GM18868 (cell line): ENCODE measurements at regions not wholly inside any gene's neighbourhood (a gene's known extent, or its start where the extent isn't known, plus 50 kb on each side); places are given as distances from the start of the nearest gene placed in this dataset.
"Not testable (repeated sequence)": the region's sequence is repeated elsewhere in the genome, so short reads cannot be mapped to it uniquely, and the experiment has no call there.

Experiments
- ATAC-seq: cut with Tn5 transposase; IDR thresholded peaks from one replicate; pipeline ENCODE4 v1.9.1; 2021; ENCODE audit warnings: mild to moderate bottlenecking, moderate library complexity; ENCODE audit not compliant: unreplicated experiment

- no peak for ATAC-seq
Observed at GRCh38 chr9:108056805-108057386, 567.3 kb upstream of the KLF4 start.

GRCh38 chr9:108056084-108056804, 566.7 kb upstream of the KLF4 start:
- ATAC-seq: no peak

GRCh38 chr9:108054131-108054630, 564.6 kb upstream of the KLF4 start:
- ATAC-seq: no peak

- no peak for ATAC-seq
Observed at GRCh38 chr9:108053555-108054061, 564.0 kb upstream of the KLF4 start.

- no peak for ATAC-seq
Observed at GRCh38 chr9:108052431-108053080, 563.0 kb upstream of the KLF4 start.

GRCh38 chr9:108050894-108051293, 561.3 kb upstream of the KLF4 start:
- ATAC-seq: no peak

- no peak for ATAC-seq
Observed at GRCh38 chr9:108049671-108050494, 560.3 kb upstream of the KLF4 start.

- ATAC-seq: no peak
Observed at GRCh38 chr9:108049026-108049607, 559.5 kb upstream of the KLF4 start.

GRCh38 chr9:108048406-108049025, 558.9 kb upstream of the KLF4 start:
- ATAC-seq: no peak

- ATAC-seq: not testable (repeated sequence)
Observed at GRCh38 chr9:108047777-108048176, 558.2 kb upstream of the KLF4 start.

GRCh38 chr9:108047264-108047663, 557.7 kb upstream of the KLF4 start:
- no peak for ATAC-seq

GRCh38 chr9:108045851-108046250, 556.3 kb upstream of the KLF4 start:
- ATAC-seq: no peak

GRCh38 chr9:108043585-108043984, 554.0 kb upstream of the KLF4 start:
- ATAC-seq: no peak

- ATAC-seq: no peak
Observed at GRCh38 chr9:108041551-108041950, 552.0 kb upstream of the KLF4 start.

- no peak for ATAC-seq
Observed at GRCh38 chr9:108040783-108041182, 551.2 kb upstream of the KLF4 start.

GRCh38 chr9:108039493-108039892, 549.9 kb upstream of the KLF4 start:
- no peak for ATAC-seq

- ATAC-seq: no peak
Observed at GRCh38 chr9:108039012-108039411, 549.4 kb upstream of the KLF4 start.

- ATAC-seq: no peak
Observed at GRCh38 chr9:108035487-108035886, 545.9 kb upstream of the KLF4 start.

- ATAC-seq: no peak
Observed at GRCh38 chr9:108033976-108034964, 544.7 kb upstream of the KLF4 start.
